ENCODE measurements at regions not wholly inside any gene's neighbourhood (a gene's known extent, or its start where the extent isn't known, plus 50 kb on each side); places are given as distances from the start of the nearest gene placed in this dataset.

DNA sequence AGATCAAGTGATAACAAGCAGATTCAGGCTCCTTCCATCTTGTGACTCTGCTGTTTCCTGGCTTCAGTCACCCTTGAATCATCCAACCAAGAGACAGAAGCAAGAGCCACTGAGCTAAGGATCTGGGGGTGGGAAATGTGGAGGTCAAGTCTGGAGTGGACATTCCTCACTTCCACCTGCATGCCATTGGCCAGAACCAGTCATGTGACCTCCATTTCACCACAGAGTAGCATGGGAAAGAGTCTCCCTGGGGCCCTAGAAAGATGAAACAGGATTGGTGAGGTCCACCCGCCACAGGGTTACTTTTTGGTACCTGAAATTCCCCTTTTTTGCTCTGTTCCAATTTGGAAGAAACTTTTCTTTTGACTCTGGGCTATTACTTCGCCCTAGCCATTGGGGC, 1006.0 kb upstream of the EEF2KMT start:
- TF ChIP-seq POLR2A (IDR thresholded peaks at IDR 0.05): no peak
- TF ChIP-seq CTCF (IDR thresholded peaks at IDR 0.05): no peak
